ENCODE measurements at regions not wholly inside any gene's neighbourhood (a gene's known extent, or its start where the extent isn't known, plus 50 kb on each side); places are given as distances from the start of the nearest gene placed in this dataset.

DNA sequence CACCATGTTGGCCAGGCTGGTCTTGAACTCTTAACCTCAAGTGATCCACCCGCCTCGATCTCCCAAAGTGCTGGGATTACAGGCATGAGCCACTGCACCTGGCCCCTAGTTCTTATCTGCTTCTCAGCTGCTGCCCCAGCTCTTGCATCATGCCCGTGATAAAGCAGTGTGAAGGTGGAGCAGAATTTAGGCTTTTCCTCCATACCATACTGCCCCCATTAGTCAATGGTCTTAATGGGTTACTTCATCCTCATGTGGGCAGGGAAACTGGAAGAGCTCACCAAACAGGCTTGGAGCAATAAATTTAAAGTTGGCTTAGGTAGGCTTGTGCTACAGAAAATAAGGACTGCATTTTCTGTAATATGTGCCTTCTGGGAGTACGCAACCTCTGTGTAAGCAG is 636.9 kb upstream of the BOD1L1 start:
- peak; percentile 1 for DNase-seq

DNA sequence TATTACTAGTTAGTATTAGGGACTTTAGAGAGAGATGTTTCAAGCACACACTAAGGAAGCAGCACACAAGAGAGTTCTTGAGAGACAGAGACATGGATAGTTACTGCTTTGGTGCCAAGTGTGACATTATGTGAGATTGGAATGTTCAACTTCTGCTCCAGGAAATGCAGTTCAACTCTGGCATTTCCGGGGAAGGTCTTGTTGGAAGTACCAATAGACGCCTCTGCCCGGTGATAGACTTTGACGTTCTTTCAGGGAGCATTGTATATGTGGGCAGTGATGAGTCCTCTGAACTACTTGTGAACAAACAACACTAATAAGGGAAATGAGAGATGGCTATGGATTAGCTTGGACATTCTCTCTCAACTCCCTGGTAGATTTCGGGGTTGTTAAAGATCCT is 638.1 kb upstream of the BOD1L1 start:
- peak; percentile 62 for DNase-seq

DNA sequence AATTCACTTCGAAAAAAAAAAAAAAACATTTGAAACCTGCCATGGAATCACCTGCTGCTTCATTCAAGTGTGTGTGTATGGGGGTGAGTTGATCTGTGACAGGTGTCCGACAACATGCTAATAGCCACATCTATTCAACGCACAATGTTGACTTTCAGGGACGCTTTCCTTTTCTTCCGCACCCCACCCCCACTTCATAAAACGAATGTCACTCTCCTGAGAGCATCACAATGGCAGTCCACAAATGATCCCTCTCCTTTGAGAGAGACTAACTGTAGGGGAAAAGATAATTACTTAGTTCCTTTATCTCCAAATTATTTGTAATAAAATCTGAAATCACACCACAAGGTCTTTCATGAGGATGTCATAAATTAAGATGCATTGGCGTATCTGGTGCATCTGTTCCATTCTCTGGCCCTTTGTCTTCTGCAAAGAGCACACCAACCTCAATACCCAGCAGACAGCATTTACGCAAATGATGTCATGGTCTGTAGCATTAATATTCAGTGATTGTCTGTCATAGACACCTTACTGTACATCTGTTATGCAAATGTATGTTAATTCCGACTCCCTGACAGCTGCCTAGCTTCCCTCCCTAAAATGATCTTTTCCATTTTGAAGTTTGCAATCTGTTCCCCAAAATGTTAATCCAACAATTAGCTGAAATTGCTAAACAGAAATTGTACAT is 640.0 kb upstream of the BOD1L1 start:
- no peak for DNase-seq

DNA sequence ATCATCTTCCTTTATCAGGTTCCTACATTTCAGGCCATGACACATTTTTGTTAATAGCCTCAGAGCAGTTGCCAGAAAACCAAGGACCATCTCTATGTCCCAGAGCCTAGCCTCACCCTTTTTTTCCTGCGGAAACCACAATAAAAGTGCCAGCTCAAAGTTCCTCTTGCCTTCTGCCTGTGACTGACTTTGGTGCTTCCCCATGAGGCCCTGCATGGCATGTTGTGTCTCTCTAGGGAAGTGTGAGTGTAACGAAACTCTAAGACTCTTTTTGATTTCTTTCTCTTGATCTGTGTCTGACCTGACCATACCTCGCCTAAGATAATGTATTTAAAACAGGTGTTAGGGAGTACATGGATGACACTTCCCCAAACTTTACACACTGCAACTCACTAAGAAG is 642.3 kb upstream of the BOD1L1 start:
- DNase-seq: no peak

DNA sequence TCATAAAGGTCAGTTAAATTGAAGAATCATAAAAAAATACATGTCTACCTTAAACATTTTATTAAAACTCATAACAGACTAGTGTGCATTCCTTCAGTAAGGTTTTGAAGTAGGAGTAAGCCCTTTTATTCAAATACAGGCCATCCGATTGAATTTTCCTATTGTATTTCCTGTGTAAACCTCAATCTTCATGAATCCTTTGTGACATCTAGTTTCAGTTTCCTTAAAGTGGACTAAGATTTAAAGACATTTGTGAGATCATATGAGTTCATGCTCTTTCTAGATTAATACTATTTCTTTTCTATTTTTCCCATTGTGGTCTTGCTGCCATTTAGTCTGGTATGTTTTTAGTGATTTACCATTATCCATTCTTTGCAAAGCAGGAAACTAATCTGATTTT is 644.7 kb upstream of the BOD1L1 start:
- DNase-seq: no peak

DNA sequence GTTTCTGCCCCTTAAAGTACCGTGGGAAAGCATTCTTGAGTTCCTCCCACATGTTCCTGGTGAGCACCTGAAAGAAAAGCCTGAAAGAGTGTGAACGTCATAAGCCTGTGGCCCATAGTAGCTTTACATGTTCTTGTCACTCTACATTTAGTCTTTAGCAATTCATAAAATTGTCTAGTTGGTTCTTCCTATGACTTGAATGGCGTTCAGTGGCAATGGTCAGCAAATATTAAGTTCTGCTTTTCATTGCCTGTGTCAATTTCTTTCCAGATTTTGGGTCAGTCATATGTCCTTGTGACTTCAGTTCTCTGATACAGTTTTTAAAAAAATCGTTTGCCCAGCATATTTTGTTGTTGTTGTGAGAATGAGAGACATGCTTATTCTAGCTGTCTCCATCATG is 650.0 kb upstream of the BOD1L1 start:
- DNase-seq: no peak

DNA sequence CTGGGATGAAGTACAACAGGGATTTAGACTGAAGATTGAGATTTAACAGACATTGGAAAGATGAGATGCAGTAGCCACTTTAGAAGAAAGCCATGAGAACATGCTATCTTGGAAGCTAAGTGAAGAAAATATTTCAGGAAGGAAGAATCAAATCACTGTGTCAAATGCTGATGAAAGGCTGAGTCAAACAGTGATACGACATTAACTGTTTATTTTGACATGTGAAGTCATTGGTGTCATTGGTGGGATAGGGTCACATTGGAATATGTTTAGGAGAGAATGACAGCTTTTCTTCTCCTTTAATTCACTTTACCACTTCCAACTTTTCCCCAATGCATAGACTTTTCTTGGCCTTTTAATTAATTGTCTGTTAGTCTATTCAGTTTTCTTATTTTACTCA is 653.0 kb upstream of the BOD1L1 start:
- DNase-seq: no peak

DNA sequence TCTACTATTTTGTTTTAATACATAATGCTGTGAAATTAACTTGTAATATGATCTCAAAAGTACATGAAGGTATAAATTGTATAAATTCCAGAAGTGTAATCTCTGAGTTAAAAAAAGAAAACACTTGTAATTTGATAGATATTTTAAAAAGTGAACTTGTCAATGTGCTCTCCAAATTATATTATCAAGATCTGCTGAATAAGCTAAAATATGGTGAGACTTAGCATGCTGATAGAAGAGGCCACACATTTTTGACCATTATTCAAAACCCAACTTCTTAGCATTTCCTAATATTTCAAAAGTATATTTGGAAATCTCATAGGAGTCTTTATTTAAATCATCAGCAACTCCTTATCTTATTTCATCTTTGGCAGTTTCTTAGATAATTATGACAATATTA is 657.1 kb upstream of the BOD1L1 start:
- no peak for DNase-seq

DNA sequence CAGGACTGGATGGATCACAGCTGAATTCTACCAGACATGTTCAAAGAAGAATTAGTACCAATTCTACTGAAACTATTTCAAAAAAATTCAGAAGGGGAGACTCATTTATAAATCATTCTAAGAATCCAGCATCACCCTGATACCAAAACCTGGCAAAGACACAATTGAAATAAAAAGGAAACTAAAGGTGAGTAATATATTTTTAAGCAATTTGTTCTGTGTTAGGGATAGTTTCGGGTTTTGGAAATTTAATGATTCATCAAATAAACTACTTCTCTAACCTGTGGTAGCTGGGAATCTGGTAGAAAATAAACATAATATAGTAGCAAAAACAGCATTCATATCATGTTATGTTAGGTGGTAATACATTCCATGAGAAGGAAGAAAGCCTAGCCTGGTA is 662.2 kb upstream of the BOD1L1 start:
- DNase-seq: no peak

DNA sequence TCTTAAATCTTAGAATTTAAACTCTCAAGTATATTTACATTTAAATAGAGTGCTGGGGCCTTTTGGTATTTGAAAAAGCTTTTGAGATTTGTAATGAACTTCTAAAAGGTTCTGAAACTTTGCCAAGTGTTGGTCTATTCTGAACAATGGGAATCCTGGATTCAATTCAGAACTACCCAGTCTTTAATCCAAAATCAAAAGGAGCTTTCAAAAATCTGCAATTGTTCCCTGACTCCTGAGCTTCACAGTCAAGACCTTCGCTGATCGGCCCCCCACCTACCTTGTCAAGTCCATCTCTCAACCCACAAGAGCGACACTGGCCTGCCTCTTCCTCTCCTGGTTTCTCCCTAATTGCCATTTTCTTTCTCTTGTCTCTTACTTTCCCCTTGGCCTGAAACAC is 666.1 kb upstream of the BOD1L1 start:
- DNase-seq: no peak

DNA sequence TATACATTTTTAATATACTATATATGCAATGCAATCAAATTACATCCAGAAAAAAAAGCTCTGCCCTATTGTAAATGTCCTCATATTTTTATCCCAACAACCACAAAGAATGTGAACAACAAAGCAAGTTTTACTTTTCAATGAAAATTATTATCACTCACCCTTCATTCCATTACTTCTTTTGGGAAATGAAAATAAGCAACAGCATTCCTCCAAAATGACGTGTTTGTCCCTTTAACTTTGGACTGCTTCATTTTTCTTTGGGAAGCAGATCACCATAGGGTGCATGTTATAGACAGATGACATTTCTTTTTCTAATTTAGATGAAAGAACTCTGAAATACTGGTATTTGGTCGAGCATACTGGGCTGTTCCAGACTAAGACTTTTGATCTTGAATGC is 667.1 kb upstream of the BOD1L1 start:
- no peak for DNase-seq

DNA sequence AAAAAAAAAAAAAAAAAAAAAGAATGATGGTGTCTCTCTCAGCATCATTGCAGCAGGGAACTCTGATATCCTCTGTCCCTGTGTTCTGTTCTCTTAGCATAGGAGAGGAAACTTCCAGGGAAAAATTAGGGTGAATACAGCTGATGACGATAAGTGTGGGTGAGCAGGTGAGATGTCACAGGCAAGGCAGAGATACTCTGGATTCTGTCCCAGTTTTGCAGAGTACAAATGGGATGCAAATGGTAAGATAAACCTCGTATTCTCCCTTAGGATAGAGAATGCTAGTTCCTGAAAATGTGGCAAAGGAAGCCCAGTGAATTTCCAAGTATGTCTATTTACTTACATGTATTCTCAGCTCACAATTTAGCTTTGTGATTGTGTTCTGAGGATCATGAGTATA is 671.6 kb upstream of the BOD1L1 start:
- DNase-seq: no peak

DNA sequence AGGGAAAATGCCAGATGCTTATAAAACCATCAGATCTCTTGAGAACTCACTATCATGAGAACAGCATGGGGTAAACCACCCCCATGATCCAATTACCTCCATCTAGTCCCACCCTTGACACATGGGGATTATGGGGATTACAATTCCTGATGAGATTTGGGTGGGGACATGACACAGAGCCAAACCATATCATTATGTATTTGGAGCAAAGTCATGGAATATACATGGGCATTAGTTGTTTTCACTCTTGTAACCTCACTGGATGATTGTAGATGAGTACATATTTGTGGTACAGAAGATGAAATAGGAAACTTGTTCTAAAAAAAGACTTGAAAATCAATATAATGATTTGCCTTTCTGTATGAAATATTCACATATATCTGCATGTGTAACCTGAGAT is 674.5 kb upstream of the BOD1L1 start:
- DNase-seq: no peak

DNA sequence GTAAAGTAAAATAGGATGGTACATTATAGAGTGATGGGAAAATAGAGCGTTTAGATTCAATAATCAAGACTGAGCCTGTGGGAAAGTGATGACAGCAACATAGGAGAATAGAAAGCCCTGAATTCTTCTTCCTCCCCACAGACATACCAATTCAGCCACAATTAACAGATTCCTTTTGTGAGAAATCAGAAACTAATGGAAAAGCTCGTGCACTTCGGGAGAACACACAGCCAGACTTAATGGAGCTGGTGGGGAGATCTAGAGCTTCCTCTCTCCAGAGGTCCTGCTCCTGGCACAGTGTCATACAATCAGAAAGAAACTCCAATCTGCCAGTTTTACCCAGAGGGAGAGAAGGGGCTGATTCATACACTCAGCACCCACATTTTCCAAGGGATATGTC is 676.3 kb upstream of the BOD1L1 start:
- no peak for DNase-seq

DNA sequence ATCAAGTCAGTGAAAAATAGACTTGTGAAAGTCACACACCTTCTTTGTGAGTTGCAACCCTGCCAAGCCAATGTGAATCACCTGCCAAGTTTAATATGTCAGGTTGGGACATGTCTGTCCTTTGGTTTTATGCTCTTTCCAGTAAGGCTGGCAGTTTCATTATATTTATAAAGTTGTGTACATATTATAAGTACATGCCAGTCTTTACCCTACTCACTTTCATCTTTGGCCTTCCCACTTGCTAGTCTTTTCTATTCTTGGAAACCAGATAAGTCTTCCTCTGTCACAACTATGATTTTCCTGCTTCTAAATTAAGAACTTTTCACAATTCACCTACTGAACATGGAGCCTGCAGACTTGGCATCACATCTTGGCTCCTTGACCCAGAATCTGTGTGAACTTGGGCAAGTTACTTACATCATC is 680.7 kb upstream of the BOD1L1 start:
- no peak for DNase-seq

DNA sequence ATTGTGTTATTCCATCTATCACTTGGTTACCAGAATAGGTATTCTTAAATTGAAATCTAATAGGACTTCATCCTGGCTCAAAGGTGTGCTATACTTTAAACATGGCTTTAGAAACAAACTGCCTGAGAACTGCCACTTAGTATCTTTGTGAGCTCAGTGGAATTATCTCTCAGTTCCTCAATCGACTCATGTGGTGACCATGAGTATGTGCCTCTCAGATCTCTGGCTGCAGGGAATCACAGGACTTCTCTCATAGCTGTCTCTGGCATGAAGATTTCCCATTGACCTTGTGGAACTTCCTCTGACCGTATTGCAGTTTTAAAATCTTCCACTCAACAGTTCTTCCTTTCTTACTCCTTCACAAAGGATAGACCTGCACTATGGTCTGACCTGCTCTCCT is 681.9 kb upstream of the BOD1L1 start:
- DNase-seq: no peak

DNA sequence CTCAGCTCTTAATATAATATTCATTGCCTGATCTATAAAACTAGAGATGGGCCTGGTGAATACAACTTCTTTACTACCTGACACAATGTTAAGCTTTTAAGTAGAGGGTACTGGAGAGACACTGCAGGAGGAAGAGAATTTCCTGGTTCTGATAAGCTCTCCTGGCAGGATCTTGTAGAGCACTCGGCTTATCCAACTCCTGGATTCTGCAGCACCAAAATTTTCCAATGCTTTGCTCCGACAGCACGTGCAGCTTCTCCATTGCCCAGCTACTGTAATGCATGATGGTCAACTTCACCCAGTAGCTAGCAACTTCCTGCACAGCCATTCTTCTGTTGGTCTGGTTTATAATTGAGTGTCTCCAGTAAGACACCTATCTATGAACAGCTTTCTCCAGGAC is 686.2 kb upstream of the BOD1L1 start:
- DNase-seq: no peak

DNA sequence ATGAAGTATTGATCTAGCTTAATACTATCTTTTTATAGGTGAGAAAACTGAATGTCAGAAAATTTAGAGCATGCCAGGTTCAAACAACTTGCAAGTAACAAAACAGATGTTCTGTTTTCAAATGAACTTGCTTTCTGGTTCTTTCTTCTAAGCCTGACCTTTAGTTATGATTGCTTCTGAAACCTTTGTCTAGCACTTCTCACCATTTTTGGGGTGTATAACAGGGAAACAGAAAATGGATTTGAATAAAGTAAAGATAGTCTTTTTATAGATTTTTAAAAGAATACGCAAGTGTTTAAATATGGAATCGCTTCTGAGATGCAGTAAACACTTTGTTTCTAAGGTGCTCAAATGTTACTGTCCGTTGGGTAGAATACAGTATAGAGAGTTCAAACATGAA is 687.2 kb upstream of the CPEB2 start:
- no peak for DNase-seq

DNA sequence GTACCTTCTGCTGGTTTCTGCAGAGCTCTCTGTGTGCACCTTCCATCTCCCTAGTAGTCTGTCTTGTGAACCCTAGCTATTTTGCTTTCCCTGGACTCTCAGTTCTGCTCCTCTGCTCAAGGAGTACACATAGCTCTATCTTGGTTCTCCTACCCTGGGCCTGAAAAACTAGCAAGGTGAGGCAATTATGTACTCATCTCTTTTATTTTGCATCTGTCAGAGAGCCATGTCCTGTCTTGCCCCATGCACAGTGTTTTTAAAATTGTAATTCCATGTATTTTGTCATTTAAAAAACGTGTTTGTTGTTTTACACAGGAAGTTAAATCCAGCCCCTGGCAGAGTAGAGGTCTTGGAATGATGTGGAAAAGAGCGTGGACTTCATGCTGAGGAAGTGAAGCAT is 684.9 kb upstream of the CPEB2 start:
- no peak for DNase-seq

DNA sequence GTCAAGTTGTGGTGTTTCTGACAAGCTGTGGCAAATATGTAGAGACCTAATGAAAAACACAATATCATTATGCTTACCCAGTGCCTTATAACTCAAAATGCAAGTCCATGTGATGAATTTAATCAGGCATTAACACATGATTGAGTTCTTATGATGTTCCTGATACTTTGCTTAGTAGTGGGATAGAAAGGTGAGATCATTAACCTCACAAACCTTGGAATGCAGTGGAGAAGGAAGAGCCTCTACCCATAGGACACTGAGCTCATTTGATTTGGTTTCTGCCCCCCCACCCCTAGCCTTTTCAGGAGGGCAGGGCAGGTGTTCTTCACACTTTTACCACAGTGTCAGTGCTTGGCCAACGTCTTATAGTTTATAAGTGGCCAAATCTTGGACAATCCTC is 683.6 kb upstream of the CPEB2 start:
- no peak for DNase-seq

DNA sequence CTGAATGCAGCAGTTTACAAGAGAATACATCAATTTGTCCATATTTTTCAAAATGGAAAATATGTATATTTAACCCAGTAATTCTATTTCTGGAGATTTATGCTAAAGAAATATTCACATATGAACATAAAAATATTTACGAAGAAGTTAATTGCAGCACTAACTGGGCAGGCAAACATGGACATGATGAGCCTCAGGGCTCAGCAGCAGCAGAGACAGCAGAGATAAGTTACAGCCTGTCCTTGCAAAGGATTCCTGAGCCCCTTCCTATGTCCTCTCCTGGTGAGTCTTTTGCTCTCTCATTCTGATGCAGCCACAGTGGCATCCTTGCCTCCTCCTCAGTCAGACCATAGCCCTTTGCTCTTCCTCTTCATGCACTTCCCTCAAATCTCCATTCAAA is 680.6 kb upstream of the CPEB2 start:
- DNase-seq: no peak

DNA sequence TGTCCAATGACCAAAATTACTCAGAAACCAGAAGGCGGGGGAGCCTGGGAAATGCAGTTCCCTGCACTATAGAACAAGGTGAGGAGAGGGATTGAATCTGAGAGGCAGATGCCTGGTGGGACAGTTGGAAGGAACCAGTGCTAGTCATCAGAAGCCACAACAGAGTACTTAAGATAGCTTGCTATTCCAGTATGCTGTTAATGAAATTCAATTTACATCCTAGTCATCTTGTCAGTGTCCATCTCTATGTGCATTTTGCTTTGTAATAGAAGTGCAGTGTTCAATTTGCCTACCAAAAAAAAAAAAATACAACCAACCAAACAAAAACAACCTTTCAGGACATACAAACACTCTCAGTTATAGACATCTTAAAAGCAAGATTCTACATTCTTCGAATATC is 679.1 kb upstream of the CPEB2 start:
- no peak for DNase-seq

DNA sequence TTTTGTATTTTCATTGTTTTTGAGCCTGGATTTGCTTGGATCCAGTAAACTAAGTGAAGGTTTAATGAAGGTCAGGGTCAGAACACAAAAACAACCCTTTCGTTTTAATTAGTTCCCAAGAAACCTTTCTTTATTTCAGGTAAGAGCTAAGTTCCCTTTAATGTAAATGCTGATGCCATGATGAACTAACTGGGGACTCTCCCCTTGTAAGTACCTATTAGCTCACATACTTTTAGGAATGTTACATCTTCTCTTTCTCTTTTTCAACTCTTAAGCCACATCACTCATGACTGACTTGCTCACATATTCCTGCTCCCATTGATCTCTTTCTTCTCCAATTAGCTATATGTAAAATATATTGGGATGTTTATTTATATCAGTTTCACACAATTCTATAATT is 673.1 kb upstream of the CPEB2 start:
- DNase-seq: no peak

DNA sequence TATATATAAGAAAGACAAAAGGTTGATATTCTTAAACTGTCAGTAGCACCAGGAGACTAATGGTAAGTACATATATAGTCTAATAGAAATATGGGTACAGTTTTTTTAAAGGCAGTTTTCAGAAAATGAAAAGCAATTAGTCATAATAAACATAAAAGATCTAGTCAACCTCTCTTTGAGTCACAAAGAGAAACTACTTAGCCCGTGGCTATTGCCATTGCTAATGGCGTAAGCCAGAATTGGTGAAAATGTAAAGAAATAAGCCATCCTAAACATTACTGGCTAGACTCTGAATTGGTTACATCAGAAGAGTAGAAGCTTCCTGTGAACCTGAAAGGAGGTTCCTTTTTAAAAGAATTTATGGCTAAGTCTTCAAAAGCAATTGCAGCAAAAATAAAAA is 668.7 kb upstream of the CPEB2 start:
- DNase-seq: no peak

DNA sequence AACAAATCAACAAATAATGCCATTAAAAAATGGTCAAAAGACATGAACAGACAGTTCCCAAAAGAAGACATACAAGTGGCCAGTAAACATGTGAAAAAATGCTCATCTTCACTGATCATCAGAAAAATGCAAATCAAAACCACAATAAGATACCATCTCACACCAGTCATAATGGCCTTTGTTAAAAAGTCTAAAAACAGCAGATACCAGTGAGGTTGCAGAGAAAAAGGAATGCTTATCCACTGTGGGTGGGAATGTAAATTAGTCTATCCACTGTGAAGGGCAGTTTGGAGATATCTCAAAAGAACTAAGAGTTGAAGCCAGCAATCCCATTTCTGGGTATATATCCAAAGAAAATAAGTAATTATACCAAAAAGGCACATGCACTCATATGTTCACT is 668.1 kb upstream of the CPEB2 start:
- DNase-seq: no peak

DNA sequence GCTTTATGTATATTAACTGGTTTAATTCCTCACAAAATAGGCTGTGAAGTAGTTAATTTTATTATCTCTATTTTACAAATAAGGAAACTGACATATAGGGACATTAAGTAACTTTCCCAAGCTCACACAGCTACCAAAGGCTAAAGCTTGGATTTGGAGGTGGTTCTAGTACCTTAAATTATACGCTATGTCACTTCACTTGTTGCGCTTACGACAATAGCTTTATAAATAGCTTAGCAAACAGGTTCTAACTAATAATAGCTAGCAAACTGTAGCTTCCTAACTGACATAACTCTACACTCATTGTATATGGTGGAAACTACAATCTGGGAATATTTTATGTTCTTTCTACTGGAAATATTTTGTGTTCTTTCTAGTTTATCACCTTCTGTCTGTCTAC is 666.4 kb upstream of the CPEB2 start:
- DNase-seq: no peak

Data from dermis blood vessel endothelial cell (primary cell).